HepG2 (cell line): ENCODE measurements at regions not wholly inside any gene's neighbourhood (a gene's known extent, or its start where the extent isn't known, plus 50 kb on each side); places are given as distances from the start of the nearest gene placed in this dataset.

Source experiments
- CC2D1A ChIP-seq: sonication (generic); formaldehyde crosslinking; IDR thresholded peaks from 2 replicates; pipeline ENCODE4 v1.8.1; 2023; ENCODE audit warnings: mild to moderate bottlenecking, missing genetic modification reagents
- CERS6 ChIP-seq: sonication (generic); formaldehyde crosslinking; IDR thresholded peaks from 2 replicates; pipeline ENCODE4 v1.5.0; 2020; ENCODE audit warnings: missing genetic modification reagents
- ELF4 ChIP-seq: sonication (generic); formaldehyde crosslinking; IDR thresholded peaks from 2 replicates; pipeline ENCODE4 v1.5.0; 2020; ENCODE audit warnings: missing genetic modification reagents, mild to moderate bottlenecking, moderate library complexity, borderline replicate concordance
- FOXA1 ChIP-seq, 2 experiments: fragments of 450-650 bp in 1 of 2; sonication (generic) in 1 of 2; formaldehyde crosslinking in 1 of 2; IDR thresholded peaks; 2 replicates each; pipeline versions ENCODE4 v1.4.0 to v1.6.1; 2016 to 2020; ENCODE audit warnings: missing genetic modification reagents in 1 of 2
- FOXK1 ChIP-seq: sonication (generic); formaldehyde crosslinking; IDR thresholded peaks from 2 replicates; pipeline ENCODE4 v1.4.0; 2020; ENCODE audit warnings: low read depth, missing genetic modification reagents, borderline replicate concordance
- HMG20B ChIP-seq: conservative IDR thresholded peaks from 2 replicates; pipeline ENCODE4 v1.6.1; 2016; ENCODE audit warnings: missing genetic modification reagents, missing compliant biosample characterization
- MYPOP ChIP-seq: sonication (generic); formaldehyde crosslinking; IDR thresholded peaks from 2 replicates; pipeline ENCODE4 v1.8.1; 2023; ENCODE audit warnings: mild to moderate bottlenecking, moderate library complexity, missing genetic modification reagents
- NPAS2 ChIP-seq: sonication (generic); formaldehyde crosslinking; IDR thresholded peaks from 2 replicates; pipeline ENCODE4 v1.8.0; 2022; ENCODE audit warnings: mild to moderate bottlenecking, missing genetic modification reagents, borderline replicate concordance
- NR1H2 ChIP-seq: sonication (generic); formaldehyde crosslinking; IDR thresholded peaks from 2 replicates; pipeline ENCODE4 v1.8.1; 2022; ENCODE audit warnings: low read depth, missing genetic modification reagents, borderline replicate concordance
- POLR2A ChIP-seq, 2 experiments: IDR thresholded peaks; 2 replicates each; pipeline ENCODE4 v1.6.1; 2011; ENCODE audit warnings: low read depth in 2 of 2, low read length in 2 of 2, mild to moderate bottlenecking in 1 of 2, moderate library complexity in 1 of 2; ENCODE audit not compliant: insufficient read depth in 1 of 2
- SSRP1 ChIP-seq: IDR thresholded peaks from 2 replicates; pipeline ENCODE4 v1.6.1; 2016; ENCODE audit warnings: control low read depth
- TAF15 ChIP-seq: fragments of 200-400 bp; formaldehyde crosslinking; IDR thresholded peaks from one replicate; pipeline ENCODE4 v1.6.1; 2018; ENCODE audit warnings: mild to moderate bottlenecking, low read depth, low read length; ENCODE audit not compliant: poor library complexity, severe bottlenecking
- TMF1 ChIP-seq: sonication (generic); formaldehyde crosslinking; IDR thresholded peaks from 2 replicates; pipeline ENCODE4 v1.8.1; 2022; ENCODE audit warnings: low read depth, missing genetic modification reagents
- ZNF207 ChIP-seq: fragments of 450-650 bp; IDR thresholded peaks from 2 replicates; pipeline ENCODE4 v1.6.1; 2016; ENCODE audit warnings: antibody characterized with exemption, borderline replicate concordance
- ZNF232 ChIP-seq: sonication (generic); formaldehyde crosslinking; IDR thresholded peaks from 2 replicates; pipeline ENCODE4 v1.4.0; 2020; ENCODE audit warnings: missing genetic modification reagents, borderline replicate concordance
- ZNF292 ChIP-seq: sonication (generic); formaldehyde crosslinking; IDR thresholded peaks from 2 replicates; pipeline ENCODE4 v1.8.1; 2022; ENCODE audit warnings: mild to moderate bottlenecking, low read depth, missing genetic modification reagents, borderline replicate concordance
- ZNF44 ChIP-seq: sonication (generic); formaldehyde crosslinking; IDR thresholded peaks from 2 replicates; pipeline ENCODE4 v1.5.1; 2020; ENCODE audit warnings: mild to moderate bottlenecking, missing genetic modification reagents
- ZNF709 ChIP-seq: sonication (generic); formaldehyde crosslinking; IDR thresholded peaks from 2 replicates; pipeline ENCODE4 v1.5.0; 2020; ENCODE audit warnings: mild to moderate bottlenecking, missing genetic modification reagents
- ZNF713 ChIP-seq: sonication (generic); formaldehyde crosslinking; IDR thresholded peaks from 2 replicates; pipeline ENCODE4 v1.4.0; 2020; ENCODE audit warnings: mild to moderate bottlenecking, missing genetic modification reagents
- ZNF737 ChIP-seq: sonication (generic); formaldehyde crosslinking; IDR thresholded peaks from 2 replicates; pipeline ENCODE4 v1.5.0; 2020; ENCODE audit warnings: missing genetic modification reagents, mild to moderate bottlenecking, borderline replicate concordance
- ZNF792 ChIP-seq: IDR thresholded peaks from 2 replicates; pipeline ENCODE4 v1.6.1; 2016
- ZSCAN20 ChIP-seq: sonication (generic); formaldehyde crosslinking; IDR thresholded peaks from 2 replicates; pipeline ENCODE4 v1.4.0; 2020; ENCODE audit warnings: missing genetic modification reagents, mild to moderate bottlenecking, borderline replicate concordance
- TF ChIP-seq, protein P1 (sequence below): sonication (generic); formaldehyde crosslinking; IDR thresholded peaks from 2 replicates; pipeline ENCODE4 v1.4.0; 2020; ENCODE audit warnings: mild to moderate bottlenecking, missing genetic modification reagents

GRCh38 chr12:132426349-132427173 is 63.4 kb upstream of the FBRSL1 start (continued):
- TF ChIP-seq ZSCAN20 (CRISPR knock-in tag) (no peak), HMG20B (CRISPR knock-in tag) (no peak), ZNF713 (CRISPR knock-in tag) (peak; percentile 72; the same call in 1 of the 2 replicates), NR1H2 (CRISPR knock-in tag) (peak; percentile 85; the same call in 1 of the 2 replicates), ZNF232 (CRISPR knock-in tag) (peak; percentile 97), TMF1 (CRISPR knock-in tag) (peak; percentile 98), TAF15 (no peak), FOXA1 (IDR thresholded peaks at IDR 0.05) (no peak), FOXA1 (CRISPR knock-in tag; IDR thresholded peaks at IDR 0.05) (no peak), NPAS2 (CRISPR knock-in tag) (peak; percentile 92; the same call in 1 of the 2 replicates), ZNF737 (CRISPR knock-in tag) (peak; percentile 81; the same call in 1 of the 2 replicates), CC2D1A (CRISPR knock-in tag) (no peak), ZNF44 (CRISPR knock-in tag) (peak; percentile 78), FOXK1 (CRISPR knock-in tag) (no peak), CERS6 (no peak; the same call in 1 of the 2 replicates), ZNF292 (CRISPR knock-in tag) (peak; percentile 65), ELF4 (CRISPR knock-in tag) (no peak), POLR2A (IDR thresholded peaks at IDR 0.05; ENCODE audit: insufficient read depth in 1 of 2, low read depth in 2 of 2, low read length in 2 of 2) (no peak), MYPOP (CRISPR knock-in tag) (no peak; the same call in 1 of the 2 replicates), ZNF709 (CRISPR knock-in tag) (peak; percentile 90; the same call in 1 of the 2 replicates), ZNF792 (CRISPR knock-in tag) (peak; percentile 62; the same call in 1 of the 2 replicates), SSRP1 (no peak), ZNF207 (no peak)
- TF ChIP-seq, protein P1, sequence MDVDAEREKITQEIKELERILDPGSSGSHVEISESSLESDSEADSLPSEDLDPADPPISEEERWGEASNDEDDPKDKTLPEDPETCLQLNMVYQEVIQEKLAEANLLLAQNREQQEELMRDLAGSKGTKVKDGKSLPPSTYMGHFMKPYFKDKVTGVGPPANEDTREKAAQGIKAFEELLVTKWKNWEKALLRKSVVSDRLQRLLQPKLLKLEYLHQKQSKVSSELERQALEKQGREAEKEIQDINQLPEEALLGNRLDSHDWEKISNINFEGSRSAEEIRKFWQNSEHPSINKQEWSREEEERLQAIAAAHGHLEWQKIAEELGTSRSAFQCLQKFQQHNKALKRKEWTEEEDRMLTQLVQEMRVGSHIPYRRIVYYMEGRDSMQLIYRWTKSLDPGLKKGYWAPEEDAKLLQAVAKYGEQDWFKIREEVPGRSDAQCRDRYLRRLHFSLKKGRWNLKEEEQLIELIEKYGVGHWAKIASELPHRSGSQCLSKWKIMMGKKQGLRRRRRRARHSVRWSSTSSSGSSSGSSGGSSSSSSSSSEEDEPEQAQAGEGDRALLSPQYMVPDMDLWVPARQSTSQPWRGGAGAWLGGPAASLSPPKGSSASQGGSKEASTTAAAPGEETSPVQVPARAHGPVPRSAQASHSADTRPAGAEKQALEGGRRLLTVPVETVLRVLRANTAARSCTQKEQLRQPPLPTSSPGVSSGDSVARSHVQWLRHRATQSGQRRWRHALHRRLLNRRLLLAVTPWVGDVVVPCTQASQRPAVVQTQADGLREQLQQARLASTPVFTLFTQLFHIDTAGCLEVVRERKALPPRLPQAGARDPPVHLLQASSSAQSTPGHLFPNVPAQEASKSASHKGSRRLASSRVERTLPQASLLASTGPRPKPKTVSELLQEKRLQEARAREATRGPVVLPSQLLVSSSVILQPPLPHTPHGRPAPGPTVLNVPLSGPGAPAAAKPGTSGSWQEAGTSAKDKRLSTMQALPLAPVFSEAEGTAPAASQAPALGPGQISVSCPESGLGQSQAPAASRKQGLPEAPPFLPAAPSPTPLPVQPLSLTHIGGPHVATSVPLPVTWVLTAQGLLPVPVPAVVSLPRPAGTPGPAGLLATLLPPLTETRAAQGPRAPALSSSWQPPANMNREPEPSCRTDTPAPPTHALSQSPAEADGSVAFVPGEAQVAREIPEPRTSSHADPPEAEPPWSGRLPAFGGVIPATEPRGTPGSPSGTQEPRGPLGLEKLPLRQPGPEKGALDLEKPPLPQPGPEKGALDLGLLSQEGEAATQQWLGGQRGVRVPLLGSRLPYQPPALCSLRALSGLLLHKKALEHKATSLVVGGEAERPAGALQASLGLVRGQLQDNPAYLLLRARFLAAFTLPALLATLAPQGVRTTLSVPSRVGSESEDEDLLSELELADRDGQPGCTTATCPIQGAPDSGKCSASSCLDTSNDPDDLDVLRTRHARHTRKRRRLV, result no peak
